ENCODE measurements at regions not wholly inside any gene's neighbourhood (a gene's known extent, or its start where the extent isn't known, plus 50 kb on each side); places are given as distances from the start of the nearest gene placed in this dataset.

GRCh38 chr15:25932696-25933095 lies 69.6 kb upstream of the ATP10A start:
- TF ChIP-seq CTCF (conservative IDR thresholded peaks at IDR 0.05) (no peak), EZH2 (IDR thresholded peaks at IDR 0.05; ENCODE audit: low read depth) (no peak)

Data from PC-9 (cell line).